GM19328 (cell line): ENCODE measurements at regions not wholly inside any gene's neighbourhood (a gene's known extent, or its start where the extent isn't known, plus 50 kb on each side); places are given as distances from the start of the nearest gene placed in this dataset.

Experiments
- ATAC-seq: cut with Tn5 transposase; IDR thresholded peaks from one replicate; pipeline ENCODE4 v1.9.1; 2021; ENCODE audit warnings: mild to moderate bottlenecking, moderate library complexity; ENCODE audit not compliant: unreplicated experiment

DNA sequence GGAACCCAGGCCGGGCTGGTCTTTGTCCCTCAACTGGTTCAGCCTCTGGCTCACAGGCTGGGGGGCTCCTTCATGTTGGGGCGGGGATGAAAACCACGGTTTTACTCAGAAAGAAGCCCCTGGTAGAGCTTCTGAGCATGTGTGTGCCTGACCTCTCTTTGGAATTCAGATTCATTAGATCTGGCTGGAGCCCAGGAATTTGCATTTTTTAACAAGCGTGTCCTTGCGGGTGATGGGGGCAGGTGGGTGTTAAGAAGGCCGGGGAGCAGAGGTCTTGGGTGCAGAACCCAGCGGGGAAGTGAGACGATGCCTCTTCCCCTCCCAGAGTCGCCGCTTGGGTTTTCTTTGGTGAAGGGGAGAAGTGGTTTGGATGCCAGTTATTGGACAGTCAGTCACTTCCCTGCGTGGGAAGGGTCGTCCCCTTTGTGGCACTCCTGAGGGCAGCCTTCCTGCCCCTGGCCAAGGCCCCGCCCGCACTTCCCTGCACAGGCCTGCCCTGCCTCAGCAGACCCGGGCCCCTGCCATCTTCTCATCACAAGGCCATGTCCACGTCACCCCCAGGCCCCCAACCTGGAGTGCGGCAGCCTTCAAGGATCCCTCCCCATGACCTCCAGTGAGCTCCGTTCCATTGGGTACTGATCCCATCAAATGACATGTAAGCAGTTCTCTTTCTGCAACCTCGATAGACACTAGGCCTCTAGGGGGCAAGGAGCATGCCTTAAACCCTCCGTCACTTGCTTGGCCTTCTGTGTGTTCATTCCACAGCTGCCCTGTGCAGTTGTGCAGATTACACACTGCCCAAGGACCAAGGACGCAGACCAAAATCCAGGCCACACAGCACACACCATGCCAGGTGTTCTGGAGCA is 177.7 kb upstream of the CIBAR2 start:
- no peak for ATAC-seq

DNA sequence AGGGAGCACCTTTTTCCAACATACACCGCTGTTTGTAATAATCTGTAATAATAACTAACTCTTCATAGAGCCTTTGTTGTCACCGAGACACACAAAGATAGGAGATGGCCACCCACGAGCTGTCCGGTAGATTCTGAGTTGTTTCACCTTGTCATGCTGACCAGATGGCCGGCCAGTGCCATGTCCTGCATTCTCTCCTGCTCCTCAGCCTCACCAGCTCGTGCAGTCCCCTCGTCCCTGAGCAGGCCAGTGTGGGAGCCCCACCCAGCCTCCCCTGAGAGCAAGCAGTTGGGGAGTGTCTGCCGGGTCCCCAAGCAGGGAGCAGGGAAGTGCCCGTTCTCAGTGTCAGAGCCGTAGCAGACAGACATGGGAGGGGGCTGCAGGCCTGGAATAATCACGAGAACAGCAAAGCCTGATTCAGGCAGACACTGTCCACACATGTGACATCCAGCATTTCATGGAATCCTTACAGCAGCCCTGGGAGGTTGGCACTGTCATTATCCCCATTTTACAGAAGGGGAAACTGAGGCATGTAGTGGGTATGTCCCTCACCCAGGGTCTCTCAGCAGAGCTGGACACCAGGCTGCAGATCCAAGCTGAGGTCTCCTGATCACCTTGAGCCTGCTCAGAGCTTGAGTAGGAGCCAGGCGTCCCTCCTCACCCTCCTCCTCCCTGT is 178.5 kb upstream of the CIBAR2 start:
- ATAC-seq: no peak

DNA sequence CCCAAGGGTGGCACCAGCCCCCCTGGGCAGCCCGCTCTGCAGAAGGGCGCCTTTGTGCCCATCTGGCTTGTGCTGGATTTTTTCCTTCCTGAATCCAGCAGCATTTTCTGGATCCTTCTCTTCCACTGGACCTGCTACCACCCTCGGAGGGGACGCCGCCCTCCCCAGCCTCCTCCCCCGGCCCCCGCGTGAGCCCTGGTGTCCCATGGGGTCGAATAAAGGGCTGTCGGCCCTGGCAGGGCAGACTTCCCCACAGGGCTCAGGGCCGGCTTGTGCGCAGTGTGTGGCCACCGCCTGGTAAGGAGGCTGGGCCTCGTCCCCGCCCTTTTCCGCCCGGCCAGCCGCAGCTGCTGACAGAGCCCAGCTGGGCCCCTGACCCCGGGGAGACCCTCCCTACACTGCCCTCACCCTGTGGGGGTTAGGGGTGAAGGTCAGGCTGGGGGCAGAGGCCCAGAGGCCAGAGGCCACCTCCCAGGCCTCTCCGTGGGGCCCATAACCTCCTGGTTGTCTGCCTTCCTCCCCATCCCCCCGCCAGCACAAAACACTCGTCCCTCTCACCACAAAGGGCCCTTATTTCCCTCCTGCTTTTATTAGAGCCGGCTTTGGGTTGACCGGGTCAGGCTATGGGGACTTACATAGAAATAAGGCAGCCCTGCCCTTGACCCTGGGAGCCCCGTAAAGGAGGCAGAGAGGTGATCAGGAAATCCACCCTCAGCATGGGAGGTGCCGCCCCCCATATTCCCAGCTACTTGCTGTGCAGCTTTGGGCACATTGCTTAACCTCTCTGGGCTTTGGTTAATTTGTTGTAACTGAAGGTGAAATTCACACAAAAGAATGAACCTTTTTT is 179.3 kb upstream of the CIBAR2 start:
- no peak for ATAC-seq

DNA sequence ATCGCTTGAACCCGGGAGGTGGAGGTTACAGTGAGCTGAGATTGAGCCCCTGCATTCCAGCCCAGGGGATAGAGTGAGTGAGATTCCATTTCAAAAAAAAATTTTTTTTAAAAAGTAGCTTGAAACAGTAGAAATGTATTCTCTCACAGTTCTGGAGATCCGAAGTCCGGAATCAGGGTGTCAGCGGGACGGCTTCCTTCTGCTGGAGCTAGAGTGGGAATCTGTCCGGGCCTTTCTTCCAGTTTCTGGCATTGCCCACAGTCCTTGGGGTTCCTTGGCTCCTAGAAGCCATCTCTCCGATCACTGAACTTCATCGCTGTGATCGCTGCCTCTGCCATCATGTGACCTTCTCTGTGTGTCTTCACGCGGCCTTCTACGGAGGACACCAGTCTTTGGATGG is 181.2 kb upstream of the CIBAR2 start:
- no peak for ATAC-seq

DNA sequence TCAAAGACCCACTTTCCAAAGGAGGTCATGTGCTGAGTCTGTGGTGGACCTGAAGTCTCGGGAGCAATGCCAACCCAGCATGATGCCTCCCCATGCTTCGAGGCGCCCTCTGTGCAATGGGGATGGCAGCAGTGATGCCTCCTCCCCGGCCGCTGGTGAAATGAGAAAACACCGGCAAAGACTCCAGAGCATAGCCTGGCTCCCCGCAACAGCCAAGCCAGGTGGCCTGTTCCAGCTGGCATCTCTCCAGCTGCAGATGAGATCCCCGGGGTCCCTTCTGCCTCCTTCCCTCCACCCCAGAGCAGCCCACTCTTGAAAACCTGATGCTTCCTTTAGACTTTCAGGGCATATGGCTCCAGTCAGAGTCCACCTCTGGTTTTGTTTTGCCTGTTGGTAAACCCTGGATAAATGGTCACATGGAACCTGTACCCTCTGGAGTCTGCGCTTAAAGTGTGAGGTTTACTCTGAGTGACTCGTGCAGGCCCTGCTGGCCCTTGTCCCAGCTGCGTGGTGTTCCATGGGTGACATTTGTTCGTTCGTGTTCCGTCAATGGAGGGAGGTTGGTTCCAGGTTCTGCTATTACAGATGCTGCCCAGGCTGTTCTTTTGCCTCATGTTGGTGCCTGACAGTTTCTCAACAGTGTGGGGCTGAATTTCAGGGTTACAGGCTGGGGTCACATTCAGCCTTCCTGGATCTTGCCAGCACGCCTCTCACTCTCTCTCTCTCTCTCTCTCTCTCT is 181.8 kb upstream of the CIBAR2 start:
- no peak for ATAC-seq

DNA sequence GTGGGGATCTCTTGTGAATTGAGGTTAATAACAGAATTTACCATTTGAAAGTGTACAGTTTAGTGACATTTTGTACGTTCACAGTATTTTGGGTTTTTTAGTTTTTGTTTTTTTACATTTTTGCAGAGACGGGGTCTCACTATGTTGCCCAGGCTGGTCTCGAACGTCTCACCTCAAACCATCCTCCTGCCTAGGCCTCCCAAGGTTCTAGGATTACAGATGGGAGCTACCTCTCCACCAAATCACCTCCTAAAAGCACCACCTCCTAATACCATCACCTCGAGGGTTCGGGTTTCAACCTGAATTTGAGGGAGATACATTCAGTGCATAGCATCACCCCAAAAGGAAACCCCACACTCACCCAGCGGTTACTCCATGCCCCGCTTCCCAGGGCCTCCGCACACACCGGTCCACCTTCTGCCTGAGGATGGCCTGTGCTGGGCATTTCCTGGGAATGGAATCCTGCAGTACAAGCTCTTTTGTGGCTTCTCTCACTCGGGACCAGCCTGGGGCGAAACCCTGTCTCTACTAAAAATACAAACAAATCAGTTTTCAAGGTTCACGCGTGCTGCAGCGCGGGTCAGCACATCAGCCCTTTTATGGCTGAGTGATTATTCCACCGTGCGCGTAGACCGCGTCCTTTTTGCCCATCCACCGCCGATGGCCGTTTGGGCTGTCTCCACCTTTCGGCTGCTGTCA is 182.7 kb upstream of the CIBAR2 start:
- ATAC-seq: no peak

DNA sequence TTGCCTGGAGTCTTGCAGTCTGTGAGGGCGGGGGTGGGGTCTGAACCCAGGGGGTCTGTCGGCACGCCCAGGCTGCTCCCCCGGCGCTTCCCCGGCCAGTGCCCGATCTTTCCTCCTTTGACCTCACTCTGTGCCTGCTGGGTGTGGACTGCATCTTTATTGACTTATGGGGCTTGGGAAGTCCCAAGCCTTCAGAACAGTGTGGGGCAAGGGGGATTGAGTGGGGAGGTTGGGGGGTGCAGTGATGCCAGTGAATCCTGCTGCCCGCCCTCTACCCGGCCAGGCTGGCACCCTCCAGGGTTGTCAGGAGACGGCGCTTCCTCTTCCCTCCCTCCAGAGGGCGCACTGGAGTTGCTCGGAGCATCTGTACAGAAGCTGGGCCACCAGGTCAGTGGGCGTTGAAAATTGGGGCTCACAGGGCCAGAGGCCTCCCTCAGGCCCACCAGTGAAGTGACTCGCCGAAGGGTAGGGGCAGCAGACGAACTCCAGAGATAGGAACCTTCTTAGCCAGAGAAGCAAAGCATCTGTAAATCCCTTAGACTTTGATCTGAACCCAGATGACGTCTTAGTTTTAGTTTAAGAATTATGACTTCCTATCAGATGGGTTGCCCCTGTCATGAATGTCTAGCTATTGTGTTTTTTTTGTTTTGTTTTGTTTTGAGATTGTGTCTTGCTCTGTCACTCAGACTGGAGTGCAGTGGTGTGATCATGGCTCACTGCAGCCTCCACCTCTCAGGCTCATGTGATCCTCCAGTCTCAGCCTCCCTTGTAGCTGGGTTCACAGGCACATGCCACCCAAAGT is 184.8 kb upstream of the CIBAR2 start:
- ATAC-seq: no peak

DNA sequence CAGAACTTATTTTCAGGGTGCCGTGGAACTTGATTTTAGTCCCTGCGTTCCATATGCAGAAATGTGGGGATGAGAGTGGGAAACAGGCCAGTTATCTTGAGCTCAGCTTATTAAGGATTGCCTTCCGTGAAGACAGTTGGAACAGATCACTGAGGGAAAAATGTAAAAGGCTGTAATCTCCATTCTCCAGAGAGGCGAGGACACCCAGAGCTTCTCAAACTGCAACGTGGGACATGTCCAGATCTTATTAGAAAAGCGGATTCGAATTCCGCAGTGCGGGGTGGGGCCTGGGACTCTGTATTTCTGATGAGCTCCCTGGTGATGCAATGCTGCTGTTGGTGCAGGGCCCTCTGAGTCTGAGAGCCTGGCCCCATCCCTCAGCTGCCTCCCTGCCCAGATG is 185.6 kb upstream of the CIBAR2 start:
- no peak for ATAC-seq

DNA sequence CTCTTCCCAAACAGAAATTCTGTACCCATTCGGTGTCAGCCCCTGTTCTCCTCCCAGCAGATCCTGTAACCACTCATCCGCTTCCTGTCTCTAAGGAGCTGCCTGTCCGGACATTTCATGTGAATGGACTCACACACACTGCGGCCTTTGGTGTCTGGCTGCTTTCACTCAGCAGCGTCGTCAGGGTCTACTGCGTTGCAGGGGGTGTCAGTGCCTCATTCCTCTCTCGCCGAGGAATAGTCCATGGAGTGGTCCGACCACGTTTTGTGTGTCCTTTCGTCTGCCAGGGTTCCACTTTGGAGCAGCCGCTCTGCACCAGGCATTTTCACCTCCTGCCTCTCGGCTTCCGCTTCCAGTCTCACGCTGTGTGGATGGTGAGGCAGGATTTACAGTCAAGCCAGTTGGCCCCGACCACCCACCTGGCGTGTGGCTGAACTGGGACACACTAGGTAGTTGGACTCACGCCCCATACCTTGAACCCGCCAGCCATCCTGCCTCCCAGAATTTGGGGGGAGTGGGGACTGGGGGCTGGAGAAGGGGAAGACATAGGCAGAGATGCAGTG is 188.2 kb upstream of the CIBAR2 start:
- no peak for ATAC-seq

DNA sequence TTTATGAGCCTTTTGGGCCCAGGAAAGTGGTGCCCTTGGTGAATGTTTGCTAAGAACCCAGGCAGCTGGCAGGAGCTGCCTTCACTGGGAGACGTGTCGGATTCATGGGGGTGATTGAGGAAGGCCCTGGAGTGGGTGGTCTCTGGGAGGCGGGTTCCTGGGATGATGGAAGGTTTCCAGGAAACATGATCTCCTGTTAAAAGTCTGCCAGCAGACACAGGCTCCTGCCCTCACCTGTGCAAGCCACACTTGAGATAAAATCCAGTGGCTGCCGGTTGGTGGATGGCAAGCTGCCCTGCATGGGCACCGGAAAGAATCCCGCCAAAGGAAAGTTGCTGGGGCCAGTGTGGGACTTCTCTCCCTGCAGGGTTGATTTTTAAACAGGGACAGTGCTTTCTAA is 189.0 kb upstream of the CIBAR2 start:
- ATAC-seq: no peak

DNA sequence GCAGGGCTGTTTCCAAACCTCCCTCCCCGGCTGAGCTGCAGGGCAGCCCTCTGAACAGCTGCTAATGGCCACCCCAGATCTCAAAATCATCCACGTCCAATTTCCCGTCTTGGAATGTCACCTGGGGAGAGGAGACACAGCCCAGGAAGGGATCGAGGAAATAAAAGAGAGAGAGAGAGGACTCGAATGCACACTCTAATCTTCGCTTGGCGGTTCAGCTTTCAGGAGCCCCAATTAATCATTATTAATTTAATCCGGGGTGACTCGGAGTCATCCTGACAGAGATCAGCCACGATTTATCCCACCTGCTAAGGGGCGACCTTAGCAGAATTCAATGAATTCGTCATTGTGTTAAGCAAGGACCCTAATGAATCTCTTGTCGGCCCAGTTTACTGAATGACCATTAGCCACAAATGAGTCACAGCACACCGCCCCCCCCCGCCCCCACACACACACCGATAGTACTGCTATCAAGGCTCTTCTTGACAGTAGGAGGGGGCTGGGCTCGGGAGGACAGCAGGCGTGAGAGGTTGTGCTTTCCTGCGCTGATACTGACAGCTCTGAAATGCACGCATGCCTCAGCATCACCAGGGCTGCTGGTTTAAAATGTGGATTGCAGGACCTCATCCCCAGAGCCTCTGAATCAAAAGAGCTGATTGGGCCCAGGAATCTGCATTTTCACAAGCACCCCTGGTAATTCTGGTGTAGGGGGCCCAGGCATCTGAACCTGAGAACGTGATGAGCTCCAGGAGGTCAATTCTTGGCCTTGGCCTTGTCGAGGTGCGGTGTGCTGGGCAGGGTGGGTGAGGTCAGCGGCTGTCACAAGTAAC is 190.0 kb upstream of the CIBAR2 start:
- ATAC-seq: no peak

DNA sequence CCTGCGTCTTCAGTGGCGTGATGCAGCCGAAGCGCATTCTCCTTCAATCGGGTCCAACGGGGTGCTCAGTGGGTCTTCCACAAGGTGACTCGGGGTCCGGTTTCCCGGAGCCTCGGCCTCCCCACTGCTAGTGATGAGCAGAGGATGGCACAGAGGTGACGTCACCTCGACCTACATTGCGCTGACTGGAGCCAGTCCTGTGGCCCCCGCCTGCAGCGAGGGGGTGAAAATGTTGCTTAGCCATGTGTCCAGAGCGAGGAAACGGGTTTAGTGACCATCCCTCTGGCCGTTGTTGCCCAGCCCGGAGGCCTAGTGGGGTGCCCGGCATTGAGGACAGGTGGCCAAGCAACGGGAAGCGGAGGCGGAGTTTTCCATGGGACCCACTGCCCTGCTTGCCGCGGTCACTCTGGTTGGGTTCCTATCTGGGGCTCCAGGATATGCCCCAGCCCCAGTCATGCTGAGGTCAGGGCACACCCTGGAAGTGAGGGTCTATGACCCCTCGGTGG is 190.6 kb upstream of the CIBAR2 start:
- ATAC-seq: no peak

DNA sequence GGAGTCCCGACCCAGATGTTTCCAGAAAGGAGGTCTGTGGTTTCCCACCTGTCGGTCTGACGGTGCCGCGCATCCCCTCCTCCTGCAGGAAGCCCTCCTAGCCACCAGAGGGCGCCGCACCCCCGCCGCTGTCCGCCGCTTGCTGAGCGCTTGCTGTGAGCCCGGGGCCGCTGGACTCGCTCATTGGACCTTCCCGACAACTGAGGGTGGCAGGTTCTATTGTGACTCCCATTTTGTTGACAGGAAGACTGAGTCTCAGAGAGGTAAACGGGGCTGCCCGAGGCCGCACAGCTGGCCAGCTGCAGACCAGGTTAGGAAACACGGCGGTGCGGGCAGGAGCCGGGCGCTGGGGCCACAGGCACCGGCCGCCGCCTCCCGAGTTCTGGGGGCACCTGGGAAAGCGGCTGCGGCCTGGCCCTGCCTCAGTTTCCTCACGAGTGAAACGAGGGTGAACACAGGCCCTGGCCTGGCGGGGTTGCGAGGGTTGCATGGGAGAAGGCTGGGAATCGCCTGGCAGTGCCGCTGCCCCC is 191.1 kb upstream of the CIBAR2 start:
- no peak for ATAC-seq

DNA sequence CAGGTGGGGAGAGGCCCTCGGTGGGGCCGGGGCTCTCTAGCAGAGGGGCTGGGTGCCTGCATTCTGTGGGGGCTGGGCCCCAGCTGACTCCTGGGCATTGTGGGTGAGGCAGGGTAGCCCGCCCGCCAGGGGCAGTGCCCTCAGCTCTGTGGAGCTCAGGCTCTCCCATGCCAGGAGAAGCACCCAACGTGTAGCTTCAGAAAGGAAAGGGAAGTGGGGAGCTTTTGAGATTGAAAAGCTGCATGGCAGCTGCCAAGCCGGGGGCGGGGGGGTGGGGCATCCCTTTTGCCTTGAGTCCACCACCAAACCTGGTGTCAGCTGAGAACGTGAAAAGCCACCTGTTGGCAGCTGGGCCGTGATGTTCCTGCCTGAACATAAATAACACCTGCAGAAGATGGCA is 192.1 kb upstream of the CIBAR2 start:
- no peak for ATAC-seq

DNA sequence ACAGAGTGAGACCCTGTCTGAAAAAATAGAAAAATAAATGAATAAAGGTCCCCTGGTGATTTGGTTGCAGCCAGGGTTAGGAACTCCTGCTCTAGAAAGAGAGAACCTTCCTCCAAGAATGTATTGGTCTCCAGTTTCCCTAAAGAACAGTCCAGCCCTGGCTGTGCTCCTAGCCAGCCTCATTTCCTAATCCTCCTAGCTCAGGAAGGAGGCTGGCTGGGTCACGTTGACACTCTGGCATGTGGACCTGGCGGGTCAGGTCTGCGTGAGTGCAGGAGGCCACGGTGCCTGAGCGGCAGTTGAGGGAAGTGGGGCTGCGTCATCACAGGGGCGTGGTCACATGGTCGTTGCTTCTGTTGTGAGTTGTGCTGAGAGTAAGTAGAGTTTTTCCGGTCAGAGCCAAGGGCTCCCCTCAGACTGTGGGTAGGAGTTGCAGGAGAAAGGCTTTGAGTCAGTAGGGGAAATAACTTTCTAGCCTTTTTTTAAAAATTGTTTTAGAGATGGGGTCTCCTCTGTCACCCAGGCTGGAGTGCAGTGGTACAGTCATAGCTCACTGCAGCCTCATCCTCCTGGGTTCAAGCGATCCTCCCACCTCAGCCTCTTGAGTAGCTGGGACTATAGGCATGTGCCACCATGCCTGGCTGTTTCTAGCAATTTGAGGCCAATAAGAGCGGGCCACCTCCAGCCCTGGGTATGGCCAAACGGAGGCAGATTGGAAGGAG is 194.0 kb upstream of the CIBAR2 start:
- no peak for ATAC-seq

DNA sequence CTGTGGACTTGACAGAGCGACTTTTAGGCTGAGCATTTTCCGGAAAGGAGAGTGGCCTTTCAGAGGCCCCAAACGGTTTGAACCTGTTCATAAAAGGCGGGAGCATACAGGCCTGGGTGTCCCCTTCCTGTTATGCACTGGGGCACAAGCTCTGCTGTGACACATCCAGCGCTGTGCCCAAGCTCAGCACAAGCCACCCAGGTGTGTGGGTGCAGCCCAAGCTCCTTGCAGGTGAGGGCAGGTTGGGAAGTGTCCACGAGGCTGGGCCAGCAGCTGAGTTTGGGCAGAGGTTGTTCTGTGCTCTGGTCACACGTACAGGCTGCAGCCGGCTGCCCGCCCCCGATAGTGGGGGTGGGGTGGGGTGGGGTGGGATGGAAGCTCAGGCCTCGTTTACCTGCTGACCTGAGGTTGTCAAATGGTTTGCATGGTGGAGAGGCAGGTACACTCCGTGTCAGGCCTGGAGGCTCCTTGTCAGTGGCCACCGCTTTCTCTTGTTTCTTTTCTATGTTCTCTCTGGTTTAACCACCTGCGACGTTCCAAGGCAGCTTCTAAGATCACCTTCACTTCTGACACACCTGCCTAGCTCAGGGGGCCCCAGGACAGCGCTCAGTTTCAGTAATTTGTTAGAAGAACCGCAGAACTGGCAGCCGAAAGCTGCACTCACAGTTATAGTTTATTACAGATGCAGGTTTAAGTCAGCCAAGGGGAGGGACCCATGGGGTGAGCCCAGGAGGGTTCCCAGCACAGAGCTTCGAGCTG is 194.7 kb upstream of the CIBAR2 start:
- ATAC-seq: no peak
